ENCODE measurements at regions not wholly inside any gene's neighbourhood (a gene's known extent, or its start where the extent isn't known, plus 50 kb on each side); places are given as distances from the start of the nearest gene placed in this dataset.

DNA sequence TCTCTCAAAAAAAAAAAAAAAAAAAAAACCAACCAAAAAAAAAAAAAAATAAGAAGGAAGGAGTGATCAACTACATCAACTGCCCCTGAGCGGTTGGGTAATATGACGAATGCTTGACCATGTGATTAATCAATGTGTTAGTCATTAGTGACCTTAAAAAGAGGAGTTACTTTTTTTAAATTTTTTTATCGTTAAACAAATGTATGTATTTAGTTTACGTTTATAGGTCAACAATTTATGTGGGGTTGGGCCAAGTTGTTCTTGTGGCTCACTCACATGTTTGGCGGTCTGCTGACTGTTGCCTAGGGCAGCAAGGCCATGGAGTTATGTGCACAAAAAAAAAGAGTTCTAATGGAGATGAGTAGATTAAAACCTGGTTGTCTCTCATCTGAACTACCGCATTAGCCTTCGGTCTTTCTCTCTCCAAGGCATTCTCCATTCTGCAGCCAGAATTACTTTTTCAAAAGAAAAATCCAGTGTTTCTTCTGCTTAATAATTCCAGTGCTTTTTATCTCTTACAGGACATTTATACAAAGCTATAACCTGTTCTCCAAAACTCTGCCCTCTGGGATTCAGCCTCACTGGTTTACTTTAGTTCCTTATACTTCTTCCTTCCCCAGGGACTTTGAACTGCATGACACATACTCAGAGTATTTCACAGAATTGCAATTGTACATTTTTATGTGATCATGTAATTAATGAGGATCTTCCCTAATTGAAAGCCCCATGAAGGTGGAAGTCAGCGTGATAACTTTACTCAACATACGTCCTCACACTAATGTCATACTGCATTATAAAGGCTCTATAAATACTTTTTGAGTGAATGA lies 505.5 kb downstream of the ANKRD50 start:
- TF ChIP-seq CTCF (IDR thresholded peaks at IDR 0.05) = no peak
- TF ChIP-seq POLR2A (IDR thresholded peaks at IDR 0.05) = no peak
